IMR-90 (cell line): ENCODE measurements at regions not wholly inside any gene's neighbourhood (a gene's known extent, or its start where the extent isn't known, plus 50 kb on each side); places are given as distances from the start of the nearest gene placed in this dataset.

Experiments used
- CEBPB ChIP-seq: IDR thresholded peaks from 2 replicates; pipeline ENCODE4 v1.6.1; 2012; ENCODE audit warnings: low read depth, low read length, improper control_type of control experiment
- POLR2A ChIP-seq: IDR thresholded peaks from 2 replicates; pipeline ENCODE4 v1.6.1; 2012; ENCODE audit warnings: mild to moderate bottlenecking, low read depth, low read length
- RCOR1 ChIP-seq: IDR thresholded peaks from 2 replicates; pipeline ENCODE4 v1.6.1; 2012; ENCODE audit warnings: mild to moderate bottlenecking, low read length, improper control_type of control experiment; ENCODE audit not compliant: insufficient replicate concordance
- TF ChIP-seq, protein P1 (sequence below): conservative IDR thresholded peaks from 2 replicates; pipeline ENCODE4 v1.5.1; 2012; ENCODE audit warnings: mild to moderate bottlenecking, low read depth, low read length, improper control_type of control experiment
- TF ChIP-seq, protein P2 (sequence below): fragments of 150-350 bp; IDR thresholded peaks from 2 replicates; pipeline ENCODE4 v1.6.1; 2017; ENCODE audit warnings: mild to moderate bottlenecking, antibody characterized with exemption, low read length, low read depth
- TF ChIP-seq, protein P3 (sequence below): fragments of 150-350 bp; IDR thresholded peaks from 2 replicates; pipeline ENCODE4 v1.6.1; 2016; ENCODE audit warnings: low read depth, mild to moderate bottlenecking, low read length, moderate library complexity, borderline replicate concordance

DNA sequence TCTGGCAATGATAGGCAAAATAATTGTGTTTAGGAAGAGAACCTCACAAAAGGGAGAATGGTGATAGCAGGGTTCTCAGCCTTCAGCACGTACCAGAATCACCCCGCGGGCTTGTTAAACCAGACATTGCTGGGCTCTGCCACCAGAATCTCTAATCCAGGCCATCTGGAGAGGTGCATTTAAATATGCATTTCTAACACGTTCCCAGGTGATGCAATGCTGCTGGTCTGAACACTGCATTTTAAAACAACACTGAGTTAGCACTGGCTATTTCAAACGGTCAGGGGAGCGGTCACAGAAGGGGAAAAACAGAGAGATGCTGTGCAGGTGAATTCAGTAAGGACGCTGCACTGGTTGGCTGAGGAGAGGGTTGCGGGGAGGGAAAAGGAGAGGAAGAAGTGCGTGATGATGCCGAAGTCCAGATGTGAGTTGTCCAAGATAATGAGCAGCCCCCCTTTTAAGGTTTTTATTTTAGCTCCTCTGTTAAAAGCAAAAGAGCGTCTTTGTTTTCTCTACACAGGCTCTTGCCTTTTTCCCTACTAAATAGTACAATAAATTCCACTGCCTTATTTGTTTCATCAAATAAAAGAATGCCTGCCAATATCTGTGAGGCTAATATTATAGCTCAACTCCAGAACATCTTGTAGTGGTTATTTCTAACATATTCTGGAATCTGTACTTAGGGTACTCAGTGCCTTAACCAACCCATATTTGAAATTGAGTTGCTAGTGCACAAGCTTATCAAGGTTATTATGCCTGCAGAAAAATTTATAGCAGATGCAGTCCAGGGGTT, 109.6 kb upstream of the POU2AF2 start:
- TF ChIP-seq, protein P1, sequence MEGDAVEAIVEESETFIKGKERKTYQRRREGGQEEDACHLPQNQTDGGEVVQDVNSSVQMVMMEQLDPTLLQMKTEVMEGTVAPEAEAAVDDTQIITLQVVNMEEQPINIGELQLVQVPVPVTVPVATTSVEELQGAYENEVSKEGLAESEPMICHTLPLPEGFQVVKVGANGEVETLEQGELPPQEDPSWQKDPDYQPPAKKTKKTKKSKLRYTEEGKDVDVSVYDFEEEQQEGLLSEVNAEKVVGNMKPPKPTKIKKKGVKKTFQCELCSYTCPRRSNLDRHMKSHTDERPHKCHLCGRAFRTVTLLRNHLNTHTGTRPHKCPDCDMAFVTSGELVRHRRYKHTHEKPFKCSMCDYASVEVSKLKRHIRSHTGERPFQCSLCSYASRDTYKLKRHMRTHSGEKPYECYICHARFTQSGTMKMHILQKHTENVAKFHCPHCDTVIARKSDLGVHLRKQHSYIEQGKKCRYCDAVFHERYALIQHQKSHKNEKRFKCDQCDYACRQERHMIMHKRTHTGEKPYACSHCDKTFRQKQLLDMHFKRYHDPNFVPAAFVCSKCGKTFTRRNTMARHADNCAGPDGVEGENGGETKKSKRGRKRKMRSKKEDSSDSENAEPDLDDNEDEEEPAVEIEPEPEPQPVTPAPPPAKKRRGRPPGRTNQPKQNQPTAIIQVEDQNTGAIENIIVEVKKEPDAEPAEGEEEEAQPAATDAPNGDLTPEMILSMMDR, result no peak
- TF ChIP-seq, protein P2, sequence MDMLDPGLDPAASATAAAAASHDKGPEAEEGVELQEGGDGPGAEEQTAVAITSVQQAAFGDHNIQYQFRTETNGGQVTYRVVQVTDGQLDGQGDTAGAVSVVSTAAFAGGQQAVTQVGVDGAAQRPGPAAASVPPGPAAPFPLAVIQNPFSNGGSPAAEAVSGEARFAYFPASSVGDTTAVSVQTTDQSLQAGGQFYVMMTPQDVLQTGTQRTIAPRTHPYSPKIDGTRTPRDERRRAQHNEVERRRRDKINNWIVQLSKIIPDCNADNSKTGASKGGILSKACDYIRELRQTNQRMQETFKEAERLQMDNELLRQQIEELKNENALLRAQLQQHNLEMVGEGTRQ, result no peak
- TF ChIP-seq POLR2A (no peak), CEBPB (no peak), RCOR1 (no peak)
- TF ChIP-seq, protein P3, sequence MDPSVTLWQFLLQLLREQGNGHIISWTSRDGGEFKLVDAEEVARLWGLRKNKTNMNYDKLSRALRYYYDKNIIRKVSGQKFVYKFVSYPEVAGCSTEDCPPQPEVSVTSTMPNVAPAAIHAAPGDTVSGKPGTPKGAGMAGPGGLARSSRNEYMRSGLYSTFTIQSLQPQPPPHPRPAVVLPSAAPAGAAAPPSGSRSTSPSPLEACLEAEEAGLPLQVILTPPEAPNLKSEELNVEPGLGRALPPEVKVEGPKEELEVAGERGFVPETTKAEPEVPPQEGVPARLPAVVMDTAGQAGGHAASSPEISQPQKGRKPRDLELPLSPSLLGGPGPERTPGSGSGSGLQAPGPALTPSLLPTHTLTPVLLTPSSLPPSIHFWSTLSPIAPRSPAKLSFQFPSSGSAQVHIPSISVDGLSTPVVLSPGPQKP, result no peak
